ENCODE measurements at regions not wholly inside any gene's neighbourhood (a gene's known extent, or its start where the extent isn't known, plus 50 kb on each side); places are given as distances from the start of the nearest gene placed in this dataset.

DNA sequence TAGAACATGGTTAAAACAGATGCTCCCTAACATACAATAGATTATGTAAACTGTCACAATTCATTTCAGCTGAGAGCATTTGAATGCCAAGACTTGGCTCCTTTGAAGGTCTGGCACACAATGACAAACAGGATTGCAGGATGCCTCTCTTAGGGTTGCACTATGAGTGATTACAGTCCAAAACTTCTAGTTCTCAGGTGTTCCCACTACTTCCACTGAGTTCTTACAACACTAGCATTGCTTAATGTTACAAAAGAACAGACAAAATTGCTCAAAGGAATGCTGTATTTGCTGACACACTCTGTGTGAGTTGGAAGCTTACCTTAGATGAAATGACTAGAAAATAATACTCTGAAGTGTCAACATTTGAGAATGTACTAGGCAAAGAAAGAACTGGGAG is 2413.8 kb upstream of the RAG2 start:
- TF ChIP-seq RAD21 (conservative IDR thresholded peaks at IDR 0.05): no peak
- TF ChIP-seq TAF1 (IDR thresholded peaks at IDR 0.05; ENCODE audit: low read depth): no peak
